ENCODE measurements at regions not wholly inside any gene's neighbourhood (a gene's known extent, or its start where the extent isn't known, plus 50 kb on each side); places are given as distances from the start of the nearest gene placed in this dataset.

DNA sequence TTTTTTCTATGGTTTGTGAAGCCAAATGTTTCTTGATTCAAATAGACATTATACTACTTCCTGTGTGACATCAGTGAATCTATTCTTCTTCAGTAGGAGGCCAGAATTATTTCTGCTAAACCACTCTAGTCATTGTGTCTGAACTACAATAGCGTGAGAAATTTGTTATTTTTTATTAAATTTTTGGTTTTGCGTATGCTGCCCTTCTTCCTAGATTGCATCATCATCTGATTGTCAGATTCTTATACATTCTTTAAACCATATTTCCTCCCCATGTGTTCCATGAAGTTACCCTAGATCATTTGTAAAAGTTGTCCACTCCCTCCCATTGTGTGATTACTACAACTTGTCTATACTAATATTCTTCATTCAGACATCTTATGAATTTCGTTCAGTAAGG is 187.8 kb upstream of the SPRY2 start:
- TF ChIP-seq POLR2A (IDR thresholded peaks at IDR 0.05; ENCODE audit: extremely low read depth, insufficient read length), result no peak
- TF ChIP-seq, protein P1, sequence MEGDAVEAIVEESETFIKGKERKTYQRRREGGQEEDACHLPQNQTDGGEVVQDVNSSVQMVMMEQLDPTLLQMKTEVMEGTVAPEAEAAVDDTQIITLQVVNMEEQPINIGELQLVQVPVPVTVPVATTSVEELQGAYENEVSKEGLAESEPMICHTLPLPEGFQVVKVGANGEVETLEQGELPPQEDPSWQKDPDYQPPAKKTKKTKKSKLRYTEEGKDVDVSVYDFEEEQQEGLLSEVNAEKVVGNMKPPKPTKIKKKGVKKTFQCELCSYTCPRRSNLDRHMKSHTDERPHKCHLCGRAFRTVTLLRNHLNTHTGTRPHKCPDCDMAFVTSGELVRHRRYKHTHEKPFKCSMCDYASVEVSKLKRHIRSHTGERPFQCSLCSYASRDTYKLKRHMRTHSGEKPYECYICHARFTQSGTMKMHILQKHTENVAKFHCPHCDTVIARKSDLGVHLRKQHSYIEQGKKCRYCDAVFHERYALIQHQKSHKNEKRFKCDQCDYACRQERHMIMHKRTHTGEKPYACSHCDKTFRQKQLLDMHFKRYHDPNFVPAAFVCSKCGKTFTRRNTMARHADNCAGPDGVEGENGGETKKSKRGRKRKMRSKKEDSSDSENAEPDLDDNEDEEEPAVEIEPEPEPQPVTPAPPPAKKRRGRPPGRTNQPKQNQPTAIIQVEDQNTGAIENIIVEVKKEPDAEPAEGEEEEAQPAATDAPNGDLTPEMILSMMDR (IDR thresholded peaks at IDR 0.05; ENCODE audit: low read depth, low read length), result no peak
- TF ChIP-seq, protein P2, sequence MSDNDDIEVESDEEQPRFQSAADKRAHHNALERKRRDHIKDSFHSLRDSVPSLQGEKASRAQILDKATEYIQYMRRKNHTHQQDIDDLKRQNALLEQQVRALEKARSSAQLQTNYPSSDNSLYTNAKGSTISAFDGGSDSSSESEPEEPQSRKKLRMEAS (IDR thresholded peaks at IDR 0.05; ENCODE audit: low read depth, low read length), result no peak
